HG03045 (cell line): ENCODE measurements at regions not wholly inside any gene's neighbourhood (a gene's known extent, or its start where the extent isn't known, plus 50 kb on each side); places are given as distances from the start of the nearest gene placed in this dataset.
"Not testable (repeated sequence)": the region's sequence is repeated elsewhere in the genome, so short reads cannot be mapped to it uniquely, and the experiment has no call there.

Source experiments
- ATAC-seq: cut with Tn5 transposase; IDR thresholded peaks from one replicate; pipeline ENCODE4 v1.9.1; 2021; ENCODE audit warnings: mild to moderate bottlenecking, moderate library complexity; ENCODE audit not compliant: unreplicated experiment

GRCh38 chrY:8808611-8809010, 528.7 kb upstream of the TSPY4 start:
- no peak for ATAC-seq

DNA sequence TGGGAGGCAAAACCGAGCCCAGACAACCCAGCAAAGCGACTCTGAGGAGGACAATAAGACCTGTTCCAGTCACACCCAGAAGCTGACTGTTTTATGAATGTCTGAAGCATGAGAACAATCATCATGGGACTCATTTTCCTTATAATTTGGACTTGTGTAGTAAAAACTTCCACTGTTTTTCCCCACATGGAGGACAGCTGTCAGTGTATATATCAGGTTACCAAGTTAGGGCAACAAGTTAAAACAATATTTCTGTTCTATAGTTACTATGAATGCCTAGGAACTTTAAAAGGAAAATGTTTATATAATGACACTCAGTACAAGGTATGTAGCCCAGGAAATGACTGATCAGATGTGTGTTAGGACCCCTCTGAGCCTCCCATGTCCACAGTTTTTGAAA, 528.2 kb upstream of the TSPY4 start:
- no peak for ATAC-seq

GRCh38 chrY:8814143-8814542, 523.1 kb upstream of the TSPY4 start:
- no peak for ATAC-seq

DNA sequence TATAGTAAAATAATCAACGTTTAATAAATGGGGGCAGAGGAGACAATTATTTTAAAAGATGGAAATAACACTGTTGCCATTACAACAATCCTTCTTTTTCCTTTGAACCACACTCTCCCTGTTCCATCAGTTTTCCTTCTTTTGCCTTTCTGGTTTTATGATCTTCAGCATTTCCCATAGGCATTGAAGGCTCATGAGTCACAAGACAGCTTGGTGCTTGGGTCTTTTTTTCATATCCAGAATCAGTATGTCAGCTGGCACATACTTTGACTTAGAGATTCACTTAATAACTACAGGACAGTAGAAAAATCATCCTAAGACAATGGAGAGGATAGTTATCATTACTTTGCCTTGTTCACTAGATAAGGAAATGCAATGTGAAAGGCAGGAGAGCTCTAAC, 521.6 kb upstream of the TSPY4 start:
- ATAC-seq: no peak

DNA sequence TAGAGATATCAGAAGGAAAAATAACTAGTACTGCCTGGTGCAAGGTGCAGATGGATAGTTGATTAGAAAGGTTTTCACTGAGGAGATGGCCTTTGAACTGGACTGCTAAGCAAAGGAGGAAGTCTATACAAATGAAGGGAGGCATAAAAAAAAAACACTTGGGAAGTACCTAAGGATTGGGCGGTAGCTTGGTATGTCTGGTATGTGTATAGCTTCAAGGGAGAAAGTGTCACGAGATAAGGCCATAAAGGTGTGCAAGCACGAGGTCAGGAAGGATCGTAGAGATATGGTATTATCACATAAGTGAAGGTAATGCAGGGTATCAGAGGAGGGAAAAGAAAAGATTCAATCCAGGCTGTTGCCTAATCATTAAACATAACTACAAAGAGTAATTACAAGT, 517.2 kb upstream of the TSPY4 start:
- no peak for ATAC-seq

DNA sequence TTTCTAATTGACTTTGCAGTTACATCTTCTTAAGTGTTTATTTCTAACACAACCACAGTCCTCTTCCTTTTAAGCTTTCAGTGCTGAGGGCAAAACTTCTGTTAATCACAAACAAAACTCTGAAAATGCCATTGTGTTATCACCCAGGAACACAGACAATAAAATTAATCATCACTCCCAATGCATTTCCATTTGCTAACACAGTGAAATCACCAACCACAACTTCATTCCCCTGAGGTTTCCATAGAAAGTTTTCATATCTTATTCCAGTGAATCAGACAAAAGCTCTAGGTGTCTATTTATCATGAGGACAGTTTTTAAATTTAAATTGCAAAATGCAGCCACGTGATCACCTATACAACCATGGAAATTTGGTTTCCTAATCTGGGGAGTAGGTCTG, 516.2 kb upstream of the TSPY4 start:
- no peak for ATAC-seq

DNA sequence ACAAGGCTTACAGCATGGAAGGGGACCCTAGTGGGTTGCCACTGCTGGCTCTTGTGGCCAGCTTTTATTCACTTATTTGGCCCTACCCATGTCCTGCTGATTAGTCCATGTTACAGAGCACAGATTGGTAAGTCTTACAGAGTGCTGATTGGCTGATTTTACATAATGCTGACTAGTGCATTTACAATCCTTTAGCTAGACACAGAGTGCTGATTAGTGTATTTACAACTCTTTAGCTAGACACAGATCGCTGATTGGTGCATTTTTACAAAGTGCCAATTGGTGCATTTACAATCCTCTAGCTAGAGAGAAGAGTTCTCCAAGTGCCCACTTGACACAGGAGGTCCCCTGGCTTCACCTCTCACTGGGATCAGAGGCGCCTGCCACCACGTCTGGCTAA, 485.0 kb upstream of the TSPY4 start:
- no peak for ATAC-seq

DNA sequence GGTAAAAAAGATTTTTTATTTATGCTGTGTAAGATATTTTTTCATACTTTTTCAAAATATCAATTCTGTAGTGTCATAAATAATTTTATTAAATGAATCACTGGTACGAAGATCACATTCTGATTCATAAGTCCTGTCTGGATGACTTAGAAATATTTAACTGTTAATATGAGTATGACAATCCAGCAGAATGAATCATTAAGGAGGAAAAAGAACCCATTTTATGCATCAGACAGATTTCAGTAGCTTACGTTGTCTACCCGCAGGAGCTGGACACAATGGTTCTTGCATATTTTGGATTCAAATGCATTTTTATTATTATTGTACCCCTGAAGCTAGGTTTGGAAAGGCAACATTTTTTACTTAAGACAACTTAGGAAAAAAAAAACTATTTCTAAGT, 448.9 kb upstream of the TSPY4 start:
- no peak for ATAC-seq

DNA sequence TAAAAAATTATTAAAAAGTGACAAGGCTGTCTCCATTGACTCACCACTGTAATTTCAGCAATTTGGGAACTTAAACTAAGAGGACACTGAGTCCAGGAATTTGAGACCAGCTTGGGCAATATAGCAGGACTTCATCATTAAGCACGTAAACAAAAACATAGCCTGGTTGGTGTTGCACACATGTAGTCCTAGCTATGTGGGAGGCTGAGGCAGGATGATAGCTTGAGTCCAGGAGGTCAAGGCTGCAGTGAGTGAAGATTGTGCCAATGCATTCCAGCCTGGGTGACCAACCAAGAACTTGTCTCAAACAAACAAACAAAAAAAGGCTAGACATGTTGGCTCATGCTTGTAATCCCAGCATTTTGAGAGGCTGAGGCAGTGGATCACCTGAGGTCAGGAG, 439.4 kb upstream of the TSPY4 start:
- no peak for ATAC-seq

GRCh38 chrY:8905141-8905540, 432.1 kb upstream of the TSPY4 start:
- ATAC-seq: no peak

GRCh38 chrY:8922576-8922975, 414.7 kb upstream of the TSPY4 start:
- not testable (repeated sequence) for ATAC-seq
